ENCODE measurements at regions not wholly inside any gene's neighbourhood (a gene's known extent, or its start where the extent isn't known, plus 50 kb on each side); places are given as distances from the start of the nearest gene placed in this dataset.

DNA sequence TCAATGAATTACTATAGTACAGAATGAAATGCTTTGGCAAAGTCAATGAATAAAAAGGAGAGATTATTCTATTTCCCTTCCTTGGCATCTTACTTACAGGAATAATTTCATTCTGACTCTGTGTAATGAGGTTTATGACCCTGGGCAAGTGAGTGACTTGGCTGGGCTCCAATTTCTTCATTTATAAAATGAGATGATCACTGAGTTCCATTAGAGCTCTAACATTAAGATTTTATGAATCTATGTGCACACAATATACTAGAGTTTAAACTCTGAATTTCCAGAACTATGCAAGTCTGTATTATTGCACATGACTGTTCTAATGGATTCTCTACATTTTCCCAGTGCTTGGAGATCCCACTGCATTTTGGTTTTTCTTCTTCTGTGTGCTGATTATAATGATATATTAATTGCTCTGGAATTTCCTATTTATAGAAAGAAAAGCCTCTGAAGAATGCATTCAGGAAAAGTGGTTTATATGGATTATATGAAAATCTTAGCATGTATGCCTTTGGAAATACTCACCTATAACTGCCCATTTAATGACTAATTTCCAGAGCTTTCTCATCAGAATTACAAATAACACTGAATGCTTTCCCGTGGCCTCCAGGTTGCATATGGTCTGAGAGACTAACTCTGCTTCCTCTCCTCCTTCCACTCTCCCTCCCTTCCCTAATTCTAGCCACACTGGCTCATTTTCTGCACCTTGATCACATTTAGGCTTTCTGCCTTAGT is 97.4 kb upstream of the CHRM3 start:
- TF ChIP-seq, protein P1, sequence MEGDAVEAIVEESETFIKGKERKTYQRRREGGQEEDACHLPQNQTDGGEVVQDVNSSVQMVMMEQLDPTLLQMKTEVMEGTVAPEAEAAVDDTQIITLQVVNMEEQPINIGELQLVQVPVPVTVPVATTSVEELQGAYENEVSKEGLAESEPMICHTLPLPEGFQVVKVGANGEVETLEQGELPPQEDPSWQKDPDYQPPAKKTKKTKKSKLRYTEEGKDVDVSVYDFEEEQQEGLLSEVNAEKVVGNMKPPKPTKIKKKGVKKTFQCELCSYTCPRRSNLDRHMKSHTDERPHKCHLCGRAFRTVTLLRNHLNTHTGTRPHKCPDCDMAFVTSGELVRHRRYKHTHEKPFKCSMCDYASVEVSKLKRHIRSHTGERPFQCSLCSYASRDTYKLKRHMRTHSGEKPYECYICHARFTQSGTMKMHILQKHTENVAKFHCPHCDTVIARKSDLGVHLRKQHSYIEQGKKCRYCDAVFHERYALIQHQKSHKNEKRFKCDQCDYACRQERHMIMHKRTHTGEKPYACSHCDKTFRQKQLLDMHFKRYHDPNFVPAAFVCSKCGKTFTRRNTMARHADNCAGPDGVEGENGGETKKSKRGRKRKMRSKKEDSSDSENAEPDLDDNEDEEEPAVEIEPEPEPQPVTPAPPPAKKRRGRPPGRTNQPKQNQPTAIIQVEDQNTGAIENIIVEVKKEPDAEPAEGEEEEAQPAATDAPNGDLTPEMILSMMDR (IDR thresholded peaks at IDR 0.05) = no peak
- TF ChIP-seq POLR2A (IDR thresholded peaks at IDR 0.05) = no peak
